Chondrocyte (in vitro differentiated cells): ENCODE measurements at regions not wholly inside any gene's neighbourhood (a gene's known extent, or its start where the extent isn't known, plus 50 kb on each side); places are given as distances from the start of the nearest gene placed in this dataset.
A peak's percentile ranks its signal among the peaks of the same experiment; 100 is the strongest.

Experiments used
- DNase-seq: peaks from one replicate; pipeline ENCODE4 v3.0.0; 2021; ENCODE audit warnings: mixed read lengths, low spot score
- H3K27ac Mint-ChIP-seq: one replicate; pipeline ENCODE4 v1.8.0; 2021; ENCODE audit warnings: mild to moderate bottlenecking, moderate library complexity, mixed read lengths; ENCODE audit not compliant: unreplicated experiment
- H3K27me3 Mint-ChIP-seq: 2 replicates; pipeline ENCODE4 v1.8.0; 2021; ENCODE audit warnings: low read depth, mixed read lengths
- H3K36me3 Mint-ChIP-seq: 2 replicates; pipeline ENCODE4 v1.8.0; 2021; ENCODE audit warnings: low read depth, mixed read lengths
- H3K4me1 Mint-ChIP-seq: 2 replicates; pipeline ENCODE4 v1.8.0; 2021; ENCODE audit warnings: low read depth, mild to moderate bottlenecking, mixed read lengths
- H3K4me3 Mint-ChIP-seq: one replicate; pipeline ENCODE4 v1.8.0; 2021; ENCODE audit warnings: mild to moderate bottlenecking, moderate library complexity, mixed read lengths; ENCODE audit not compliant: unreplicated experiment
- H3K9me3 Mint-ChIP-seq: 2 replicates; pipeline ENCODE4 v1.8.0; 2021; ENCODE audit warnings: low read depth, mixed read lengths
- CTCF ChIP-seq: fragments of 200-600 bp; sonication (generic); IDR thresholded peaks from 2 replicates; pipeline ENCODE4 v1.5.0; 2021; ENCODE audit warnings: antibody characterized with exemption, mild to moderate bottlenecking, moderate library complexity

- H3K4me1 Mint-ChIP-seq = peaks cover 14% of the 10 kb centered on the region
- H3K36me3 Mint-ChIP-seq = peaks cover 2% of the 10 kb centered on the region
- H3K4me3 Mint-ChIP-seq = no peak overlapping the region
- H3K9me3 Mint-ChIP-seq = peaks cover 9% of the 10 kb centered on the region
- no peak overlapping the region for H3K27ac Mint-ChIP-seq
- H3K27me3 Mint-ChIP-seq = no peaks in the 10 kb centered on the region
- TF ChIP-seq CTCF = peak; percentile 31
- no peak for DNase-seq
Observed at GRCh38 chr4:123996718-123997510, 600.3 kb downstream of the SPRY1 start.

GRCh38 chr4:123997776-123998449 is 601.3 kb downstream of the SPRY1 start:
- Mint-ChIP-seq H3K27me3 (no peaks in the 10 kb centered on the region), H3K9me3 (peaks cover 3% of the 10 kb centered on the region), H3K36me3 (no peaks in the 10 kb centered on the region), H3K4me1 (peaks cover 14% of the 10 kb centered on the region), H3K27ac (no peak overlapping the region), H3K4me3 (no peak overlapping the region)
- DNase-seq = no peak
- no peak for TF ChIP-seq CTCF

GRCh38 chr4:124000233-124000632 is 603.6 kb downstream of the SPRY1 start:
- Mint-ChIP-seq H3K27ac (no peak overlapping the region), H3K27me3 (no peaks in the 10 kb centered on the region), H3K4me3 (no peak overlapping the region), H3K36me3 (no peaks in the 10 kb centered on the region), H3K9me3 (peaks cover 7% of the 10 kb centered on the region), H3K4me1 (peaks cover 14% of the 10 kb centered on the region)
- TF ChIP-seq CTCF = no peak
- no peak for DNase-seq

GRCh38 chr4:124015766-124016165 is 619.2 kb downstream of the SPRY1 start:
- H3K27me3 Mint-ChIP-seq = no peaks in the 10 kb centered on the region
- peaks cover 2% of the 10 kb centered on the region for H3K36me3 Mint-ChIP-seq
- no peak overlapping the region for H3K27ac Mint-ChIP-seq
- no peak for DNase-seq
- H3K9me3 Mint-ChIP-seq = peaks cover 6% of the 10 kb centered on the region
- no peak for TF ChIP-seq CTCF
- H3K4me1 Mint-ChIP-seq = peaks cover 20% of the 10 kb centered on the region
- no peak overlapping the region for H3K4me3 Mint-ChIP-seq

- H3K27me3 Mint-ChIP-seq = no peaks in the 10 kb centered on the region
- no peak for DNase-seq
- H3K36me3 Mint-ChIP-seq = peaks cover 2% of the 10 kb centered on the region
- no peak for TF ChIP-seq CTCF
- H3K4me1 Mint-ChIP-seq = peaks cover 20% of the 10 kb centered on the region
- H3K9me3 Mint-ChIP-seq = peaks cover 6% of the 10 kb centered on the region
- H3K4me3 Mint-ChIP-seq = no peak overlapping the region
- no peak overlapping the region for H3K27ac Mint-ChIP-seq
Observed at GRCh38 chr4:124017185-124017785, 620.7 kb downstream of the SPRY1 start.
